ENCODE measurements at regions not wholly inside any gene's neighbourhood (a gene's known extent, or its start where the extent isn't known, plus 50 kb on each side); places are given as distances from the start of the nearest gene placed in this dataset.
"Not testable (repeated sequence)": the region's sequence is repeated elsewhere in the genome, so short reads cannot be mapped to it uniquely, and the experiment has no call there.

GRCh38 chr1:227508431-227508830, 54.9 kb upstream of the ZNF678 start:
- H3K27ac ChIP-seq (ENCODE audit: low read depth in 1 of 2, low read length in 1 of 2) = no peak overlapping the region
- no peaks in the 10 kb centered on the region for H3K4me1 ChIP-seq (ENCODE audit: control insufficient read depth in 2 of 2, insufficient read depth in 2 of 2, low read length in 2 of 2)
- WGBS = 94% methylated on average over 2 of the region's 2 CpGs
- no peak overlapping the region for H3K4me3 ChIP-seq (ENCODE audit: low read length in 2 of 2)
- H3K9me3 ChIP-seq (ENCODE audit: control insufficient read depth in 2 of 2, insufficient read depth in 1 of 2, low read length in 1 of 2) = no peaks in the 10 kb centered on the region
- DNase-seq (ENCODE audit: low read depth in 6 of 9, low spot score in 9 of 9) = no peak
- H3K36me3 ChIP-seq (ENCODE audit: control insufficient read depth in 2 of 2, insufficient read depth in 2 of 2, low read length in 1 of 2) = no peaks in the 10 kb centered on the region
- no peaks in the 10 kb centered on the region for H3K27me3 ChIP-seq (ENCODE audit: control insufficient read depth in 2 of 2, insufficient read depth in 1 of 2, low read length in 1 of 2)

GRCh38 chr1:227506490-227507393, 56.6 kb upstream of the ZNF678 start:
- H3K27me3 ChIP-seq (ENCODE audit: control insufficient read depth in 2 of 2, insufficient read depth in 1 of 2, low read length in 1 of 2); H3K36me3 ChIP-seq (ENCODE audit: control insufficient read depth in 2 of 2, insufficient read depth in 2 of 2, low read length in 1 of 2); H3K27ac ChIP-seq (ENCODE audit: low read depth in 1 of 2, low read length in 1 of 2); DNase-seq (ENCODE audit: low read depth in 6 of 9, low spot score in 9 of 9); H3K4me1 ChIP-seq (ENCODE audit: control insufficient read depth in 2 of 2, insufficient read depth in 2 of 2, low read length in 2 of 2); H3K9me3 ChIP-seq (ENCODE audit: control insufficient read depth in 2 of 2, insufficient read depth in 1 of 2, low read length in 1 of 2); H3K4me3 ChIP-seq (ENCODE audit: low read length in 2 of 2): not testable (repeated sequence)
- WGBS = 98% methylated on average over 12 of the region's 30 CpGs

- H3K27me3 ChIP-seq (ENCODE audit: control insufficient read depth in 2 of 2, insufficient read depth in 1 of 2, low read length in 1 of 2); H3K4me3 ChIP-seq (ENCODE audit: low read length in 2 of 2); H3K36me3 ChIP-seq (ENCODE audit: control insufficient read depth in 2 of 2, insufficient read depth in 2 of 2, low read length in 1 of 2); DNase-seq (ENCODE audit: low read depth in 6 of 9, low spot score in 9 of 9); H3K27ac ChIP-seq (ENCODE audit: low read depth in 1 of 2, low read length in 1 of 2); H3K4me1 ChIP-seq (ENCODE audit: control insufficient read depth in 2 of 2, insufficient read depth in 2 of 2, low read length in 2 of 2); H3K9me3 ChIP-seq (ENCODE audit: control insufficient read depth in 2 of 2, insufficient read depth in 1 of 2, low read length in 1 of 2): not testable (repeated sequence)
- 96% methylated on average over 1 of the region's 5 CpGs for WGBS
These were observed 67.3 kb upstream of the ZNF678 start for GRCh38 chr1:227496045-227496444.

GRCh38 chr1:227493863-227494551, 69.3 kb upstream of the ZNF678 start:
- not testable (repeated sequence) for H3K4me3 ChIP-seq (ENCODE audit: low read length in 2 of 2); DNase-seq (ENCODE audit: low read depth in 6 of 9, low spot score in 9 of 9); H3K9me3 ChIP-seq (ENCODE audit: control insufficient read depth in 2 of 2, insufficient read depth in 1 of 2, low read length in 1 of 2); H3K4me1 ChIP-seq (ENCODE audit: control insufficient read depth in 2 of 2, insufficient read depth in 2 of 2, low read length in 2 of 2); H3K27ac ChIP-seq (ENCODE audit: low read depth in 1 of 2, low read length in 1 of 2); H3K27me3 ChIP-seq (ENCODE audit: control insufficient read depth in 2 of 2, insufficient read depth in 1 of 2, low read length in 1 of 2); H3K36me3 ChIP-seq (ENCODE audit: control insufficient read depth in 2 of 2, insufficient read depth in 2 of 2, low read length in 1 of 2)
- 68% methylated on average over 2 of the region's 14 CpGs for WGBS

GRCh38 chr1:227490478-227490877, 72.9 kb upstream of the ZNF678 start:
- DNase-seq (ENCODE audit: low read depth in 6 of 9, low spot score in 9 of 9) = no peak
- H3K4me3 ChIP-seq (ENCODE audit: low read length in 2 of 2) = no peak overlapping the region
- no peak overlapping the region for H3K27ac ChIP-seq (ENCODE audit: low read depth in 1 of 2, low read length in 1 of 2)
- 76% methylated on average over 5 of the region's 5 CpGs for WGBS
- no peaks in the 10 kb centered on the region for H3K9me3 ChIP-seq (ENCODE audit: control insufficient read depth in 2 of 2, insufficient read depth in 1 of 2, low read length in 1 of 2)
- H3K27me3 ChIP-seq (ENCODE audit: control insufficient read depth in 2 of 2, insufficient read depth in 1 of 2, low read length in 1 of 2) = no peaks in the 10 kb centered on the region
- no peaks in the 10 kb centered on the region for H3K36me3 ChIP-seq (ENCODE audit: control insufficient read depth in 2 of 2, insufficient read depth in 2 of 2, low read length in 1 of 2)
- H3K4me1 ChIP-seq (ENCODE audit: control insufficient read depth in 2 of 2, insufficient read depth in 2 of 2, low read length in 2 of 2) = no peaks in the 10 kb centered on the region

GRCh38 chr1:227490001-227490400, 73.4 kb upstream of the ZNF678 start:
- Histone ChIP-seq H3K27me3 (ENCODE audit: control insufficient read depth in 2 of 2, insufficient read depth in 1 of 2, low read length in 1 of 2) (no peaks in the 10 kb centered on the region), H3K36me3 (ENCODE audit: control insufficient read depth in 2 of 2, insufficient read depth in 2 of 2, low read length in 1 of 2) (no peaks in the 10 kb centered on the region), H3K9me3 (ENCODE audit: control insufficient read depth in 2 of 2, insufficient read depth in 1 of 2, low read length in 1 of 2) (no peaks in the 10 kb centered on the region), H3K4me1 (ENCODE audit: control insufficient read depth in 2 of 2, insufficient read depth in 2 of 2, low read length in 2 of 2) (no peaks in the 10 kb centered on the region), H3K27ac (ENCODE audit: low read depth in 1 of 2, low read length in 1 of 2) (no peak overlapping the region), H3K4me3 (ENCODE audit: low read length in 2 of 2) (no peak overlapping the region)
- DNase-seq (ENCODE audit: low read depth in 6 of 9, low spot score in 9 of 9) = no peak
- 99% methylated on average over 2 of the region's 2 CpGs for WGBS

GRCh38 chr1:227489572-227489971, 73.8 kb upstream of the ZNF678 start:
- Histone ChIP-seq H3K27me3 (ENCODE audit: control insufficient read depth in 2 of 2, insufficient read depth in 1 of 2, low read length in 1 of 2) (no peaks in the 10 kb centered on the region), H3K4me3 (ENCODE audit: low read length in 2 of 2) (no peak overlapping the region), H3K4me1 (ENCODE audit: control insufficient read depth in 2 of 2, insufficient read depth in 2 of 2, low read length in 2 of 2) (no peaks in the 10 kb centered on the region), H3K36me3 (ENCODE audit: control insufficient read depth in 2 of 2, insufficient read depth in 2 of 2, low read length in 1 of 2) (no peaks in the 10 kb centered on the region), H3K27ac (ENCODE audit: low read depth in 1 of 2, low read length in 1 of 2) (no peak overlapping the region), H3K9me3 (ENCODE audit: control insufficient read depth in 2 of 2, insufficient read depth in 1 of 2, low read length in 1 of 2) (no peaks in the 10 kb centered on the region)
- no peak for DNase-seq (ENCODE audit: low read depth in 6 of 9, low spot score in 9 of 9)
- WGBS = 92% methylated on average over 3 of the region's 3 CpGs

GRCh38 chr1:227487606-227488005, 75.8 kb upstream of the ZNF678 start:
- no peak for DNase-seq (ENCODE audit: low read depth in 6 of 9, low spot score in 9 of 9)
- Histone ChIP-seq H3K9me3 (ENCODE audit: control insufficient read depth in 2 of 2, insufficient read depth in 1 of 2, low read length in 1 of 2) (no peaks in the 10 kb centered on the region), H3K27me3 (ENCODE audit: control insufficient read depth in 2 of 2, insufficient read depth in 1 of 2, low read length in 1 of 2) (no peaks in the 10 kb centered on the region), H3K36me3 (ENCODE audit: control insufficient read depth in 2 of 2, insufficient read depth in 2 of 2, low read length in 1 of 2) (no peaks in the 10 kb centered on the region), H3K4me1 (ENCODE audit: control insufficient read depth in 2 of 2, insufficient read depth in 2 of 2, low read length in 2 of 2) (no peaks in the 10 kb centered on the region), H3K4me3 (ENCODE audit: low read length in 2 of 2) (no peak overlapping the region), H3K27ac (ENCODE audit: low read depth in 1 of 2, low read length in 1 of 2) (no peak overlapping the region)

GRCh38 chr1:227486559-227486958, 76.8 kb upstream of the ZNF678 start:
- WGBS = 88% methylated on average over 3 of the region's 3 CpGs
- H3K4me3 ChIP-seq (ENCODE audit: low read length in 2 of 2) = no peak overlapping the region
- no peak overlapping the region for H3K27ac ChIP-seq (ENCODE audit: low read depth in 1 of 2, low read length in 1 of 2)
- H3K27me3 ChIP-seq (ENCODE audit: control insufficient read depth in 2 of 2, insufficient read depth in 1 of 2, low read length in 1 of 2) = no peaks in the 10 kb centered on the region
- H3K9me3 ChIP-seq (ENCODE audit: control insufficient read depth in 2 of 2, insufficient read depth in 1 of 2, low read length in 1 of 2) = no peaks in the 10 kb centered on the region
- H3K36me3 ChIP-seq (ENCODE audit: control insufficient read depth in 2 of 2, insufficient read depth in 2 of 2, low read length in 1 of 2) = no peaks in the 10 kb centered on the region
- no peaks in the 10 kb centered on the region for H3K4me1 ChIP-seq (ENCODE audit: control insufficient read depth in 2 of 2, insufficient read depth in 2 of 2, low read length in 2 of 2)
- DNase-seq (ENCODE audit: low read depth in 6 of 9, low spot score in 9 of 9) = no peak
